Sigmoid colon (tissue), 4 donors: ENCODE measurements at regions not wholly inside any gene's neighbourhood (a gene's known extent, or its start where the extent isn't known, plus 50 kb on each side); places are given as distances from the start of the nearest gene placed in this dataset.

Experiments used
- POLR2A ChIP-seq, 2 donors: fragments of 450-650 bp; IDR thresholded peaks; one replicate each; pipeline ENCODE4 v1.6.1; 2016; ENCODE audit warnings: antibody characterized with exemption in 2 of 2, mild to moderate bottlenecking in 2 of 2, moderate library complexity in 2 of 2
- POLR2AphosphoS5 ChIP-seq, 4 donors: sonication (generic); formaldehyde crosslinking; IDR thresholded peaks; one replicate each; pipeline ENCODE4 v1.6.1; 2017; ENCODE audit warnings: antibody characterized with exemption in 4 of 4
- TF ChIP-seq, protein P1 (sequence below), 4 experiments: fragments of 450-650 bp in 3 of 4; fragments of 200-600 bp in 1 of 4; IDR thresholded peaks; one replicate each; pipeline ENCODE4 v1.5.1; 2016 to 2019; ENCODE audit warnings: antibody characterized with exemption in 4 of 4, mild to moderate bottlenecking in 3 of 4, moderate library complexity in 2 of 4

DNA sequence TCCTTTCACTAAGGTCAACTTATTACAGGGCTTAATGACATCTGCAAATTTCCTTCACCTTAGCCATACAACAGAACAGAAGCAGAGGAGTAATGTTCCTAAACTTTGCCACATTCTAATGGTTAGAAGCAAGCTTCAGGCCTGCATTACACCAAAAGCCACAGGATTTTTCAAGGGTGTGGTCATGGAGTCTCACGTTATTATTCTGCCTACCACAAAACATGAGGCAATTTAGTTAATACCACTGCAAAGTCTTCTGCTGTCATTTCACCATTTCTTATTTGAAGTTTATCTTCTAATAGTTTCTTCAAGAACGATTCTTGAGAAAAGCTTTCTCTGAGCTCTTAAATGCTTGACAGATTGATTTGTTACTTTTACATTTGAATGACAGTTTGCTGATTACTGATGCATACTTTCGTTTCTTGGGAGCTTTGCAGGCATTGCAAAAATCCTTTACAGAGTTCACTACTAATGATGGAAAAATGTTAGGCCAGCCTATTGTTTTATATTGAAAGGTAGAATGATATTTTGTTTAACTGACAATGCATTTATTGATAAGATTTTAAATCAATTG lies 1257.1 kb downstream of the NSUN3 start:
- TF ChIP-seq POLR2A (IDR thresholded peaks at IDR 0.05) (no peak), POLR2AphosphoS5 (IDR thresholded peaks at IDR 0.05) (no peak)
- TF ChIP-seq, protein P1, sequence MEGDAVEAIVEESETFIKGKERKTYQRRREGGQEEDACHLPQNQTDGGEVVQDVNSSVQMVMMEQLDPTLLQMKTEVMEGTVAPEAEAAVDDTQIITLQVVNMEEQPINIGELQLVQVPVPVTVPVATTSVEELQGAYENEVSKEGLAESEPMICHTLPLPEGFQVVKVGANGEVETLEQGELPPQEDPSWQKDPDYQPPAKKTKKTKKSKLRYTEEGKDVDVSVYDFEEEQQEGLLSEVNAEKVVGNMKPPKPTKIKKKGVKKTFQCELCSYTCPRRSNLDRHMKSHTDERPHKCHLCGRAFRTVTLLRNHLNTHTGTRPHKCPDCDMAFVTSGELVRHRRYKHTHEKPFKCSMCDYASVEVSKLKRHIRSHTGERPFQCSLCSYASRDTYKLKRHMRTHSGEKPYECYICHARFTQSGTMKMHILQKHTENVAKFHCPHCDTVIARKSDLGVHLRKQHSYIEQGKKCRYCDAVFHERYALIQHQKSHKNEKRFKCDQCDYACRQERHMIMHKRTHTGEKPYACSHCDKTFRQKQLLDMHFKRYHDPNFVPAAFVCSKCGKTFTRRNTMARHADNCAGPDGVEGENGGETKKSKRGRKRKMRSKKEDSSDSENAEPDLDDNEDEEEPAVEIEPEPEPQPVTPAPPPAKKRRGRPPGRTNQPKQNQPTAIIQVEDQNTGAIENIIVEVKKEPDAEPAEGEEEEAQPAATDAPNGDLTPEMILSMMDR (IDR thresholded peaks at IDR 0.05), result no peak
